Pancreas (tissue), 10 donors: ENCODE measurements at regions not wholly inside any gene's neighbourhood (a gene's known extent, or its start where the extent isn't known, plus 50 kb on each side); places are given as distances from the start of the nearest gene placed in this dataset.

Source experiments
- ATAC-seq, 4 donors: fragments of 200-7000 bp; cut with Tn5 transposase; one replicate each; pipeline versions ENCODE4 v1.8.0 to v1.9.1; 2020; ENCODE audit warnings: mild to moderate bottlenecking in 4 of 4, moderate library complexity in 4 of 4
- DNase-seq, 6 donors: peaks; one replicate each; pipeline ENCODE4 v3.0.0-alpha.2; 2020
- FAIRE-seq: peaks from 2 replicates; lab custom pipeline; 2012; peaks lifted over from hg19 to GRCh38; lab: Jason Lieb, UNC
- H3K27ac ChIP-seq, 4 donors: fragments of 200-600 bp; sonication (generic); 1 replicate in 3 of 4; 2 replicates in 1 of 4; pipeline versions ENCODE4 v1.5.0 to v1.8.0; 2020
- H3K27me3 ChIP-seq, 4 donors: fragments of 200-600 bp; one replicate each; pipeline ENCODE4 v1.8.0; 2021
- H3K36me3 ChIP-seq, 3 donors: fragments of 200-600 bp; sonication (generic) in 1 of 3; one replicate each; pipeline versions ENCODE4 v1.5.0 to v1.8.0; 2020 to 2021
- H3K4me1 ChIP-seq, 3 donors: fragments of 200-600 bp; one replicate each; pipeline ENCODE4 v1.8.0; 2021
- H3K4me3 ChIP-seq, 4 donors: fragments of 200-600 bp; sonication (generic) in 2 of 4; one replicate each; pipeline versions ENCODE4 v1.5.0 to v1.8.0; 2020 to 2021
- H3K9me3 ChIP-seq, 4 donors: fragments of 200-600 bp; one replicate each; pipeline ENCODE4 v1.8.0; 2021
- WGBS, 2 donors: extraction: QIAGEN DNeasy Blood & Tissue Kit; methylation state at CpG; one replicate each; pipeline ENCODE4 v1.1.7; 2013; 5-methylcytosine and 5-hydroxymethylcytosine counted together
- intact Hi-C, 3 donors: fragments of 100-400 bp; cut with DNase I; formaldehyde crosslinking; loops; one replicate each; pipeline versions ENCODE4 v1.11.1 to v1.14.2; 2022
- TF ChIP-seq, protein P1 (sequence below), 4 donors: fragments of 200-600 bp; sonication (generic) in 3 of 4; IDR thresholded peaks; one replicate each; pipeline versions ENCODE4 v1.5.0 to v1.8.0; 2021; ENCODE audit warnings: antibody characterized with exemption in 4 of 4
- donor health status: healthy with polysubstance abuse.
- donor health status: DM: no; HTN: no; CAD: no; lungs with moderate emphysema.
- donor health status: DM: no; HTN: no; CAD: no.
- donor health status: control.
- donor health status: control.
- donor health status: Bipolar disorder and iron deficiency.
- donor health status: DM: yes; HTN: yes; CAD: no.
- donor health status: DM: no; HTN: no; CAD: no.
- donor health status: DM: no; HTN: no; CAD: no.
- donor health status: DM: yes; HTN: yes; CAD: no.

DNA sequence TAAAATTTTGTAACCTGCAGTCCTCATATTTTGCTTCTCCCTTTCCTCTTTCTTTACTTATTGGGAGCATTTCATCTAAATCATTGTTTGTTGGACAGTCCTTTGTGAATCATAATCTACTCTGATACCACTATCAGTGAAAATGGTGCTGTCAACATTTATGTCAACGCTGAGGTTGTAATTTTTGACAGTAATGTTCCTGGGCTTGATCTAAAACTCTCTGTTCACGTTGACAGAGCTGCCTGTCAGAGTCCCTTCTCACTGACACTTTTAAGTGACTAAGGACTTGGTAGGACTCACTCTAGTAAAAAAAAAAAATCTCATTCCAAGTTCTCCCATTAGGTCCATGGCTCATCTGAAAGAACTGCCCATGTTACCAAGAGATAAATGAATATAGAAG is 1640.8 kb upstream of the PIK3C3 start:
- FAIRE-seq (no peak), ATAC-seq (no peak)
- intact Hi-C loops, result no loop called here

DNA sequence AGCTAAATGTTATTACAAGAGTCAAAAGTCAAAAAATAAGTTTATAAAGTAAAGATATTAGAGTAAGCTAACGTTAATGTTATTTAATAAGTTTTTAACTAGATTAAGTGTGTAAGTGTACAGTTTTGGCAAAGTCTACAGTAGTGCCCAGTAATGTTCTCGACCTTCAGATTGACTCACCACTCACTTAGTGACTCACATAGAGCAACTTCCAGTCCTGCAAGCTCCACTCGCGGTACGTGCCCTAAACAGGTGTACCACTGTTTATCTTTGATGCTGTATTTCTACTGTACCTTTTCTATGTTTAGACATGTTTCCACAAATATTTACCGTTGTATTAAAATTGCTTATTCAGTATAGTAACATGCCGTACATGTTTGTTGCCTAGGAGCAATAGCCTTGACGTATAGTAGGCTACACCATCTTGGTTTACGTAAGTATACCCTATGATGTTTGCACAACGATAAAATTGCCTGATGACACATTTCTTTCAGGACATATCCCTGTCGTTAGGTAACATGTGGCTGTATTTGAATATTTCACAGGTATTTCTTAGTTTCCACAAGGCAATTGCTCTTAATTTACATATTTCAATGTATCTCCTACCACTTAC is 1641.9 kb upstream of the PIK3C3 start:
- Histone ChIP-seq H3K27me3 (no peaks in the 10 kb centered on the region), H3K36me3 (no peaks in the 10 kb centered on the region), H3K4me1 (no peaks in the 10 kb centered on the region), H3K9me3 (no peaks in the 10 kb centered on the region), H3K4me3 (no peak overlapping the region), H3K27ac (no peak overlapping the region)
- TF ChIP-seq, protein P1, sequence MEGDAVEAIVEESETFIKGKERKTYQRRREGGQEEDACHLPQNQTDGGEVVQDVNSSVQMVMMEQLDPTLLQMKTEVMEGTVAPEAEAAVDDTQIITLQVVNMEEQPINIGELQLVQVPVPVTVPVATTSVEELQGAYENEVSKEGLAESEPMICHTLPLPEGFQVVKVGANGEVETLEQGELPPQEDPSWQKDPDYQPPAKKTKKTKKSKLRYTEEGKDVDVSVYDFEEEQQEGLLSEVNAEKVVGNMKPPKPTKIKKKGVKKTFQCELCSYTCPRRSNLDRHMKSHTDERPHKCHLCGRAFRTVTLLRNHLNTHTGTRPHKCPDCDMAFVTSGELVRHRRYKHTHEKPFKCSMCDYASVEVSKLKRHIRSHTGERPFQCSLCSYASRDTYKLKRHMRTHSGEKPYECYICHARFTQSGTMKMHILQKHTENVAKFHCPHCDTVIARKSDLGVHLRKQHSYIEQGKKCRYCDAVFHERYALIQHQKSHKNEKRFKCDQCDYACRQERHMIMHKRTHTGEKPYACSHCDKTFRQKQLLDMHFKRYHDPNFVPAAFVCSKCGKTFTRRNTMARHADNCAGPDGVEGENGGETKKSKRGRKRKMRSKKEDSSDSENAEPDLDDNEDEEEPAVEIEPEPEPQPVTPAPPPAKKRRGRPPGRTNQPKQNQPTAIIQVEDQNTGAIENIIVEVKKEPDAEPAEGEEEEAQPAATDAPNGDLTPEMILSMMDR (IDR thresholded peaks at IDR 0.05), result no peak
- FAIRE-seq, result no peak
- WGBS, 2 donors, result 60 to 70% methylated on average over 11 of the region's 11 CpGs
- intact Hi-C loops, result no loop called here
- no peak for ATAC-seq
- no peak for DNase-seq

More for the DNA sequence above, 1640.8 kb upstream of the PIK3C3 start:
- Histone ChIP-seq H3K9me3 (no peaks in the 10 kb centered on the region), H3K36me3 (no peaks in the 10 kb centered on the region), H3K4me1 (no peaks in the 10 kb centered on the region), H3K27me3 (no peaks in the 10 kb centered on the region), H3K27ac (no peak overlapping the region), H3K4me3 (no peak overlapping the region)
- WGBS, 2 donors, result 18 to 29% methylated on average over 2 of the region's 2 CpGs
- no peak for DNase-seq
- TF ChIP-seq, protein P1 (IDR thresholded peaks at IDR 0.05), result no peak

DNA sequence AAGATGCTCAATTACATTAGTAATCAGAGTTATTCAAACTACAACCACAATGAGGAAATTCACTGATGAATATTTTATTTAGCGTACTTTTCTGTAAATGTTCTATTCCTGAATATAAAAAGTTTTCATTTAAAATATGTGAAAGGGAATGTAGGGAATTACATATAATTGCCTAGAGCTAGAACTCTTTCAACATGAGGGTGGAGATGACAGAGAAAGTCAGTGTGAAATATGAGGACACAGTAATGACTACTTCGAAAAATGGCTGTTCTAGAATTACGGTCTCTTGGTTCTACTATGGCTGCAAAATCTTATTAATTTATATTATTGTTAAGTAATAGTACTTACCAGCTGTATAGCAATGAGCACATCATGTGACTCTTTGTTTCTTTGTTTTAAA is 1647.4 kb upstream of the PIK3C3 start:
- intact Hi-C loops, result no loop called here
- no peaks in the 10 kb centered on the region for H3K27me3 ChIP-seq
- FAIRE-seq (no peak), ATAC-seq (no peak), DNase-seq (no peak)
- TF ChIP-seq, protein P1 (IDR thresholded peaks at IDR 0.05), result no peak
- H3K4me1 ChIP-seq, result no peaks in the 10 kb centered on the region
- 71 to 80% methylated on average over 3 of the region's 3 CpGs for WGBS, 2 donors
- no peak overlapping the region for H3K27ac ChIP-seq
- H3K9me3 ChIP-seq, result no peaks in the 10 kb centered on the region
- H3K36me3 ChIP-seq, result no peaks in the 10 kb centered on the region
- no peak overlapping the region for H3K4me3 ChIP-seq

DNA sequence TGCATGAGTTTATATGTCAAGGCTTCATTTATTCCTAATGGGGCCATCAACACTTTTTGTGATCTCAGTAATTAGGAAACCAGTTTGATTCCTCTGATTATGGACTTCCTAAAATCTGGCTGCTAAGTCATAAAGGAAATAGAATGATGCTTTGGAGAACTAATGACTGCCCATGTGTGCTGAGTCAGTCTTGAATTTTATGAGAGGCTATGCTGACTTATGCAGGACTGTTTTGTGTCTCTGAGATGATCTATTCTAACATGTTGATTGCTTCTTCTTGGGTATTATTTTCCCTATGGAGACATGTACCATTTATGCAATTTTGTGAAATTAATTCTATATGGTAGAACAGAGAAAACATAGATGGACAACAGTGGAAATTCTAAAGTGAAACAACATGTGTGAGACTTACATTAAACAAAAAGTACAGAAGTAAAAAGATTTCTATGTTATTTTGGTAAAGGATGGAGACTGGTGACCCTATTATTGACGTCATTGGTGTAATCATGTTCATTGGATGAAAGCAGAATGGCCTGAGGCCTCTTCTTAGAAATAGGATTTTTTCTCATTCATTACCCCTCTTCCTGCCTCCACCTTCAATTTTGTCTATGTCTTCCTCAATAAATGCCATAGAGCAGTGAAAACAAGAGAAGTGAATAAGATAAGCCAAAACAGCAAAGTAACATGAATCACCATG is 1658.2 kb upstream of the PIK3C3 start:
- H3K4me3 ChIP-seq, result no peak overlapping the region
- ATAC-seq, result no peak
- no peaks in the 10 kb centered on the region for H3K27me3 ChIP-seq
- DNase-seq, result no peak
- no peak overlapping the region for H3K27ac ChIP-seq
- intact Hi-C loops, result no loop called here
- no peaks in the 10 kb centered on the region for H3K9me3 ChIP-seq
- no peak for FAIRE-seq
- no peaks in the 10 kb centered on the region for H3K36me3 ChIP-seq
- 34 to 51% methylated on average over 1 of the region's 1 CpG for WGBS, 2 donors
- no peaks in the 10 kb centered on the region for H3K4me1 ChIP-seq
- TF ChIP-seq, protein P1 (IDR thresholded peaks at IDR 0.05), result no peak
